Activated CD8-positive, alpha-beta memory T cell treated with anti-CD3 and anti-CD28 coated beads, Interleukin-2, amount 50 U/mL, for 24 hours (primary cell): ENCODE measurements at regions not wholly inside any gene's neighbourhood (a gene's known extent, or its start where the extent isn't known, plus 50 kb on each side); places are given as distances from the start of the nearest gene placed in this dataset.

Experiments
- DNase-seq: peaks from one replicate; pipeline ENCODE4 v3.0.0-alpha.2; 2020; ENCODE audit errors: extremely low read depth

DNA sequence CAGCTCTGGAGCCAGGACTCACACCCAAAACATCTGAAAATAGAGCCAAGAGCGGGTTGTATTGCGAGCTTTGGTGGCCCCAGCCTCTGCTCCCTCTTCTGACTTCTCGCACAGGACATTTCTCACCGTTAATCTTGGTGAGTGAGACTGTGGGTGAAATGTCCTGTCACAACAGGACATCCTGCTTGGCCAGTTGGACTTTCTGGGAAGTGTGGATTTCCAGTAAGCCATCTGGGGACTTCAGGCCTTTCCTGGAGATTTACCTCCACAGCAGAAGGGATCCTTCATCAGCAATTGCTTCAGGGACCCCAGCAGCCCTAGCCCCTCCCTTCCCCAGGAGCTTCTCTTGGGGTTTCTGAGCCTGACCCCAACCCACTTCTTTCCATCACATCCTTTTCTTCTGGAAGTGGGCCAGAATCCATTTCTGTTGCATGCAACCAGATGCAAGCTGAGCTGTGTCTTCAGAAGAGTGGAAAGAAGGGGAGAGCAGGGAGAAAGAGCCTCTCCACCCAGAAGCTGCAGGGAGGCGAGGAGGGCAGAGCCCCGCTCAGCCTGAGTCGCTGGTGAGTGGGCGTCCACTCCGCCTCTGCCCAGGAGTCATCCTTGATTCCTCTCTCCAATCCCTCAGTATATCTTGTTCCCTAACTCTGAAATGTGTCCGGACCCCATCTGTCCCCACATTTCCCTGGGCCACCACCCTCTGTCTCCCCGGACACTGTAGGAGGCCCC lies 50.3 kb upstream of the GADD45G start:
- DNase-seq = no peak

DNA sequence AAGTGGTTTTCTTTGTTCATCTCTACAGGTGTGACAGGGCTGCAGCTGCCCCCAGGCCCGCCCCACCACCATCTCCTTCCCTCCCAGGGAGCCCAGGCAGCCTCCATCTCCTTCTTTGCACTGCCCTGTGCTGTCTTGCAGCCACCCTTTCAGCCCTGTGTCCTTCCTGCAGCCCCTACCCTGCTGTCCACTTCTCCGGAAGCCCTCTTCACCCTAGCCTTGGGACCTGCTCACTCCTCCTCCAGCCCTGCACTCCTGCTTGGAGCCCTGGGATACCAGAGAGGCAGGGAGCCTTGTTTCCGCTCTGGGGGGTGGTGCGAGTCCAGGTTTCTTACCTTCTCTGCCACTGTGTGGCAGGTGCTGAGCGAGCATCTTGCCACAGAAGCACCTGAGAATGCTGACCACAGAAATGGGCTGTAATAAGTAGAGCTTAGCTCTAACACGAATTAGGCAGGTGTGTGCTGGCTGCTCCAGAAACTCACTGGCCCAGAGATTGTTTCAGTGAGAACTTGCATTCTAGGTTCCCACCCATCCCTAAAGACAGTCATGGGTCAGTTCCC lies 51.3 kb upstream of the GADD45G start:
- no peak for DNase-seq

DNA sequence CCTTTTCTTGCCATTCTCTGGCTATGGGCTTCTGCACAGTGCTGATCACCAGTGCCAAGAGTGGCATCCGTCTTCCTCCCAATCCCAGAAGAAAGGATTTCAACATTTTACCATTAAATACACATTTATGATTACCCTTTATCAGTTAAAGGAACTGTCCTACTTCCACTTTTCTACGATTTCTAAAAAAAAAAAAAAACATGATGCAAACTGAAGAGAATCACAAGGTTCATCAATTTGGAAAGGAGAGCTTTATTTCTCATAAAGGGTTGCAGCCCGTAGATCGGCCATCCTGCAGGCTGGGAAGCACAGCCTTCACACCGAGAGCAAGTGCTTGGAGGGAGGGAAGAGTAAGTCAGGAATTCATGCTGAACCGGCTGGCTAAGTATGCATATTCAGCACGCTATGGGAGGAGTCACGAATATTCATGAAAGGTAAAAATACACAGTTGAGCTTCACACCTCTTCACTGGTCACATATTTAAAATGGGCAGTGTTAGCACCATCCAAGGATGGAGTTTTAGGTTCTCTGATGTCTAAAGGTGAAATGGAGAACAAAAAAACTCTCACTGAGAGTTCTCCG lies 52.5 kb upstream of the SEMA4D start:
- DNase-seq = no peak

- peak; percentile 56 for DNase-seq
Measured at GRCh38 chr9:89549031-89549644, 51.2 kb upstream of the SEMA4D start.

DNA sequence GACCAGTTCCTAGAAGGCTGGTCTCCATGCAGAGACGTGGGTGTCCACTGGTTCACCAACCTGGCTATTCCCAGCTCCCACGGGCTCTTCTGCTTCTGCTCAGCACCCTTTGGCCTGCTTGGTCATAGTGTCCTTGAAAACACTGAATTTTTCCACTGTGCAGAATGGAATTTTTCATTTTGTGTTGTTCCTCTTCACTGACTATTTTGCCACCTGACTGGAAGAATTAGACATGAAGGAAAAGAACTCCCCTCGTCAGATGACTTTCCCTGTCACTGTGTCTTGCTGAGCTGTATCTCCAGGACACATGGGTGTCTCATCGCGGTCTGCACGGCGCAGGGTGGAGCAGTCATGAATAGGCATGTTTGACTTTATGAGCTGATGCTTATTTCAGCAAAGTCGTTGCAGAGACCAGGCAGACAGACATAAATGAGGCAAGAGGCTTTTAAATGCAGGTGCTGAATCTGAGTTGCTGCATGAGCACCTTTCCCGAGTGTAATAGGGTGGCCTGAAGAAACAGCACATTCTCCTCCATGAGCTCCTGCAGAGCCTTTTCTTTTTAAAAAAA lies 50.2 kb upstream of the SEMA4D start:
- no peak for DNase-seq
